GM18870 (cell line): ENCODE measurements at regions not wholly inside any gene's neighbourhood (a gene's known extent, or its start where the extent isn't known, plus 50 kb on each side); places are given as distances from the start of the nearest gene placed in this dataset.

Experiments
- ATAC-seq: cut with Tn5 transposase; IDR thresholded peaks from one replicate; pipeline ENCODE4 v1.9.1; 2021; ENCODE audit warnings: moderate library complexity; ENCODE audit not compliant: unreplicated experiment

DNA sequence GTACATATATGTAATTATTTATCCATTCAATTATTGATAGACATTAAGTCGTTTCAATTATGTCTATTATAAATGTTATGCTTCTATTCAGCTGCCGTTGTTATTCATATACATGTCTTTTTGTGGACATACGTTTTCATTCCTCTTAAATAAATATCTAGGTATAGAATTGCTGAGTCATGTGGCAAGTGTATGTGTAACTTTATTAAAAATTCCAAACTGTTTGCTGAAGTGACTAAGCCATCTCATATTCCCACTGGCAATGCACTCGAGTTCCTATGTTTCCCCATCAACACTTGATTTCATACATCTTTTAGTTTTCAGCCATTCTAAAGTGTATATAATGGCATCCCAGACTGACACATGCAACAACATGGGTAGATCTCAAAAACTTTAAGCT lies 739.7 kb upstream of the POU3F2 start:
- no peak for ATAC-seq

DNA sequence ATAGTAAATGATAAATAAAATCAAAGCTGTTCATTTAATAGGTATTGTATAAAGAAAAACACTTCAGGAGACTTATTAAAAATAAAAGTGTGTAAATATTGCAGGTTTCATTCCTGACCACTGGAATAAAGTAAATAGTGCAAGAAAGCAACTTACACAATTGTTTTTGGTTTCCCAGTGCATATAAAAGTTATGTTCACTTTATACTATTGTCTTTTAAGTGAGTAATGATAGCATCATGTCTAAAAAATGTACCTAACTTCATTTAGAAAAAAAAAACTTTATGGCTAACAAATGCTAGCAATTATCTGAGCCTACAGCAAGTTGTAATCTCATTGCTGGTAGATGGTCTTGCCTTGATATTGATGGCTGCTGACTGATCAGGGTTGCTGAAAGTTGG lies 726.6 kb upstream of the POU3F2 start:
- no peak for ATAC-seq

DNA sequence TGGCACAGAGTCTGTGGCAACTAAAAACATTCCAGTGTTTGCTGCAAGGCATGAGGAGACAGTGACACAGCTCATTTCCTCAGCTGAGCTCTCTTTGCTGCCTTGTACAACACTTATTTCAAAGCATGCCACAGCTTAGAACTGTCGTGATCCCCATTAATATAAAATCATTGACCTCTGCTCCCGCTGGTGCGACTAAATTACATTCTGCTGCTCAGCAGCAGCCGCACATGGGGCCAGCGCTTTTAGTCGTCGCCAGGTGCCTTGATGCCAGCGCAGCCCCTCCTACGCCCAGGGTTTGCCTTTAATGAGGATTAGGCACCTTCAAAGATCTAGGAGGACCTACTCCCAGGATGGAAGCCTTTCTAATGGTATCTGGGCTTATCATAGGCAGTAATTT lies 717.9 kb upstream of the POU3F2 start:
- no peak for ATAC-seq

DNA sequence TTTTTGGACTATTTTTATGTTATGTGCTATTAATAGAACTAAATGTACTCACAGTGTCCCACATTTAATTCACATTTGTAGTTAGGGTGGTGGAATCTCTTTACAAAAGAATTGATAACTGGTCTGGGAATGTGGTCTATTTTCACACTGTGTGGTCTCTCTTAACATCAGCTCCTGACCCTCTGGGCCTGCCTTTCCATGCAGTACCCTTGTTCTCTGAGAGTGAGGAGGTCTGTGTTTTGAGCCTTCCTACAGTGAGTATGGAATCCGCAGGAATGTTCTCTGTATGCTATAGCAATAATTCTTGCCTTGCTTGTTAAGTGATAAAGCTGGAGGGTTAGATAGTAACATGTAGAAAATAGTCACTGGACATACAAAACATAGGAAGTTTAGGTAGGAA lies 717.3 kb upstream of the POU3F2 start:
- no peak for ATAC-seq

DNA sequence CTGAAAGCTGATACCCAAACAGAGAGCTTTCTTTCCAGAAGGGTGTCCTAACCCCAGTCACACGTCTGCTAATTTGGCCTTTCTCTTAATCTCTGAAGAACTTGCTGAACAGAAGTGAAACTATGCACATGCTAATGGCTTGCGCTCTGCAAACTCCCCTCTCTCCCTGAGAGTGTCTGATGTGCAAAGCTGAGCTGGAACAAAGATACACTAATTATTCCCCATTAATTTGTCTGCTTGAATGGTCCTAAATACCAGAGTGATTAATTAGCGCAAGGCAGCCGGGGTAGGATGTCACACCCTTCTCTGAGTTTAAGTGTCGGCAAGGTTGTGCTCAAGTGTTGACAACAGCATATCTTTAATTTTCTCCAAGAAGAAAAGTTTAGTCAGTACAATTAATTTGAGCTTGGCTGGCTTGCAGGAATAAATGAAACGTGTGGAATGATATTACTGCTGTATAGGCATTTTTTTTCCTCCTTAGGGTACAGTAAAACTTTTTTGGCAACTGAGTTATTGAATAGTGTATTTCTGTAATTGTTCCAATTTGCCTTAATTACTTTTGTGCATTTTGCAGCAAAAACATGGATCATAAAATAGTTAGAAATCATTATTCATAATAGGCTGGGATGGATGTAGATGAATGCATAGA lies 715.9 kb upstream of the POU3F2 start:
- no peak for ATAC-seq

DNA sequence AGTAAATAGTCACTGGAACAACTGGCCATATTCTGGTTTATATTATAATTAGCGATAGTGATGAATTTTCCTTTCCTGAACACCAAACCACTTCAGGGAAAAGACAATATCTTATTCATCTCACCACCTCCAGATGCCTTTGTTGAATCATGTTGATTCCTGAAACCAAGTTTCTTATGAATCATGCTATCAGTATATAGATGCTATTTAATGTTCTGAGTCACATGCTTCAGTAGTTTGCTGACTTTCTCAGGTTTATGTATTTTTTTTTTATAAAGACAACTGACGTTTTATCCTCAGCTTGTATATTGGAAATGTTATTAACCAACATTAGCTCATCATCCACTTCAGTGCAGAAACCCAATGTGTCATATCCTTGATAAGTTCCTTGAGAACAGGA lies 710.2 kb upstream of the POU3F2 start:
- no peak for ATAC-seq

DNA sequence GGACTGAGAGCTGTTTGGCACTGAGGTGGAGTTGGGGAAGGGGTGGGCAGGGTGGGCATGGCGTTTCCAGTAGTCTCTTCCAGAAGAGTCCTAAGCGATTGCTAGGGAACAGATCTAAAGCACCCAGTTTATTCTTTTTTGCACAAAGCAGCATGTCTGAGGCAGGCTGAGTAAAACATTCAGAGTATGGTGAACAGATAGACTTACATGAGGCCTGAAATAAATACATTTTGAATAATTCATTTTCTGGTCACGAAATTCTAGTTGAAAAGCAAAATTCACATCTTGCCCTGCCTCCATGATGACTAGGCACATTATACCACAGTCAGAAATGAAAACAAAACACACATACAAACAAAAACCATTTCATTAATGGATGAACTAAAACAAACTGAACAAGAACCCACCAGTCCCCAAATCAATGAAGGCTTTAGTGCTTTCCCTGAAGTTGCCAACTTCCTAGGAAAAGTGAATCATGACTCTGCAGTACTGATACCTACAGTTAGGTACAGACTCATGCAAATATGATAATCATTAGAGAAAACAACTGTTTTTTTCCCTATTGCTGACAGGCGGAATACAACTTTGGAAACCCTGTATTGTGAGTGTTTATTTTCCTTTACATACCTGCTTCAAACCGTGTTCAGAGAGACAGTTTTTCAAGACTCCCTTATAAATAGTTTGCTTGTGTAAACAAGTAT lies 702.9 kb upstream of the POU3F2 start:
- ATAC-seq, result no peak

DNA sequence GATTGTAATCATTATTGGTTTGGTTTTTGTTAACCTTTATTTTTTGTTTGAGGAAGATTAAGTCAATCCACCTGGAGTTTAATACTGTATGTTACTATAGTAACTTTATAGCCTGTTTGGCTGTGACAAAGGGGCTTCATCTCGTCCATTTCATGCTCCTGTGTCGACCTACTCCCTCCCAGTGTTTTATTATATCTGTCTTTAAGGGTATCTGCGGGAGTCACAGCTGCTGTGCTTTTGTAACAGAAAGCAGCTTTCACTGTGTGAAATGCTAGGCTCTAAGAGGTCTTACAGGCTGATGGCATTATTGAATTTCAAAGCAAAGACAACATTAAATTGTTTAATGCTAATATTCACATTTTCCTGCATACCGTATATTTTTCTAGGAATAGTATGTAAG lies 698.0 kb upstream of the POU3F2 start:
- no peak for ATAC-seq

DNA sequence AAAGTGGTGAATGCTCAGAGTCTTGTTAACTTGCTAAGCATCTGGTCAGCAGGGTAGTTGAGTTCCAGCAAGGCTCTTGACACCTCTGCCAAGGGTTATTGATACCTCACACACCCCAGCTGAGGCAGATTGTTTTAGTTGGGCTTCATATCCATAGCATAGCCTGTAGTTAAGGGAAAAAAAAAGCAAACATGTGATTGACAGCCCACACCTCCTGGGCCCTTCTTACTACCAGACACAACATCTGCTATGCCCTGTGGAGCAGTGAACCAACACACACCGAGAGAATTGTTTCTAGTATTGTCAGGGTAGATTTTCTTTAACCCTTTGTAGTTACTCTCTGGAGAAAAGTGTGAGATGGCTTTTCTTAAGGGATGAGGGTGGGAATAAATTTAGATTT lies 697.0 kb upstream of the POU3F2 start:
- ATAC-seq, result no peak

DNA sequence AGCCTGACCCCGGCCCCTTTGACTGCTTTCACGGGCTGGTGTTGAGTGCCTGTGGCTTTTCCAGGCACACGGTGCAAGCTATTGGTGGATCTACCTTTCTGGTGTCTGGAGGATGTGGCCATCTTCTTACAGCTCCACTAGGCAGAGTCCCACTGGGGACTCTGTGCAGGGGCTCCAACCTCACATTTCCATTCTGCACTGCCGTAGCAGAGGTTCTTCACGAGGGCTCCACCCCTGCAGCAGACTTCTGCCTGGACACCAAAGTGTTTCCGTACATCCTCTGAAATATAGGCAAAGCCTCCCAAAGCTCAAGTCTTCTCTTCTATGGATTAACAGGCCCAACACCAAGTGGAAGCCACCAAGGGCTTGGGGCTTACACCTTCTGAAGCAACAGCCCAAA lies 691.5 kb upstream of the POU3F2 start:
- ATAC-seq, result no peak

DNA sequence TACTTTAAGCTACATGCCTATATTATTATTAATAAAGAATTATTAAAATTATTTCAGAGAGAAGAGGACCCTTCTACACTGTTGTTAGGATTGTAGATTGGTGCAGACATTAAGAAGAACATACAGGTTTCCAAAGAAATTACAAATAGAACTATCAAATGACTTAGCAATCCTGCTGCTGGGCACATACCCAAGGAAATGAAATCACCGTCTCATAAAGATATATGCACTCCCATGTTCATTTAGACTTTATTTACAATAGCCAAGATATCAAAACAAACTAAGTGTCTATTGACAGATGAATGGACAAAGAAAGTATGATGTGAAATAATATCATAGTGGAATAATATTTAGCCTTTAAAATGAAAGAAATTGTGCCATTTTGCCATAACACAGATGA lies 687.7 kb upstream of the POU3F2 start:
- no peak for ATAC-seq

DNA sequence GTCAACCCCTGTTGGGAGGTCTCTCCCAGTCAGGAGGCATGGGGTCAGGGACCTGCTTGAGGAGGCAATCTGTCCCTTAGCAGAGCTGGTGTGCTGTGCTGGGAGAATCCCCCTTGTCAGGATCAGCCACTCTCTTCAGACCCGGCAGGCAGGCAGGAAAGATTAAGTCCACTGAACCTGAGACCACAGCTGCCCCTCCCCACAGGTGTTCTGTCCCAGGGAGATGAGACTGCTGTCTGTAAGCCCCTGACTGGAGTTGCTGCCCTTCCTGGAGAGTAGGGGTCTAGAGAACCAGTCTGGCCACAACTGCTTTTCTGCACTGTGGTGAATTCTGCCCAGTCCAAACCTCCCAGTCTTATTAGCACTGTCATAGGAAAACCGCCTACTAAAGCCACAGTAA lies 677.8 kb upstream of the POU3F2 start:
- no peak for ATAC-seq

DNA sequence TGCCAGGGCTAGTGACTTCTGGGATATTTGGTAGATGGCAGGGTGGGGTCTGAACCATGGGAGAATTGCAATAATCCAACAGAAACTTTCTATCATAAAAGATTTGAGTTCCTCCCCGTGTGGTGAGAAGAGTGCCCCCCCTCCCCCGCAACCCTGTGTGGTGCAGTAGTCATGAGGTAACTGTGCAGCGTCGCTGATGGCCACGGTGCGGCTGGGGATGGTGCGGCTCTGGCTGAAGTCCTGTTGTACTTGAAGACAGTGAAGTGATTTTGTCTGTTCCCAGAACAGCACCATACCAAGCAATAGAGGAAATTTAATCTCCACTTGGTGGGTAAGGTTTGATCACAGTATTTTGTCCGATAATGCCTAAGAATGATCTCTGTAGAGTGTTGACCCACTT lies 654.8 kb upstream of the POU3F2 start:
- ATAC-seq, result no peak

DNA sequence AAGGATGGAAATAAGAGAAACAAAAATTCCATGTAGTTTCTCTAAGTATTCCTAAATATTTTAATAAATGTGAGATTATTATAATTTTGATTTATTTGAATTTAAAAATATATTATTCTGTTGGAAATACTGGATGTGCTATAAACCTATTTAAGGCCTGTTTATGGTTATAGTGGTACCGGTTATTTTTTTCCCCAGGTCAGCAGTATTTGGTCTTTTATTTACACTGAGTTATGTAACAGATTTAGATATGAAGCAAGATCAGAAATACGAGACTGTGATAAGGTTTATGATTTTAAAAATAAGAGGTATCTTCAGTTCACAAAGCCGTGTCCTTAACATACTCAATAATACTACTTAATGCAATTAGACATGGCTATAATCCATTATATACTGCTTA lies 634.3 kb upstream of the POU3F2 start:
- ATAC-seq, result no peak

DNA sequence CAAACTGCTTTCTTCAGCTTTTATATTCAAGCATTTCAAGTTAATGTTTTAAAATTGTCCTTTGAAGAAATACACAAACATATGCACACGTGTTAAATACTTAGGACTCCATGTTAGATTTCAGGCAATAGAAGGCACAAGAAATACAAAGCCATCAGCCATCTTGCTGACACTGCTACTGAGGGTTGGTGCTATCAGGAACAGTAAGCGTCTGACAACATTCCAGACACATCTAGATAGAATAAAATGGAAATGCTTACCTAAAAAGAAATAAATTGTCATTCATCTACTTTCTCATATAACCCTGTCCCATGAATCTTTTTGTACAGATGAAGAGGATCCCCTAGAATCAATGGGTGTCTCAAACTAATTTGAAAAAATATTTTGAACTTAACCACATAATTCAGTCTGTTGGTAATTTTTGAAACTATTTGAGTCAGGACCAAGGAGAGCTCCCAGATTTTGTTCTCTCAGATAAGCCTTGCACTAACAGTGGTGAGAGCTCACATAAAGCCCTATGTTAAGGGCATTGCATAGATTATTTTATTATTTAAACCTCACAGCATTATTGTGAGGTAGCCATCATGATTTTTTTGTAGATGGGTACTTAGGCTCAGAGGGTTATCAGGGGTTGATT lies 631.1 kb upstream of the POU3F2 start:
- ATAC-seq, result no peak

DNA sequence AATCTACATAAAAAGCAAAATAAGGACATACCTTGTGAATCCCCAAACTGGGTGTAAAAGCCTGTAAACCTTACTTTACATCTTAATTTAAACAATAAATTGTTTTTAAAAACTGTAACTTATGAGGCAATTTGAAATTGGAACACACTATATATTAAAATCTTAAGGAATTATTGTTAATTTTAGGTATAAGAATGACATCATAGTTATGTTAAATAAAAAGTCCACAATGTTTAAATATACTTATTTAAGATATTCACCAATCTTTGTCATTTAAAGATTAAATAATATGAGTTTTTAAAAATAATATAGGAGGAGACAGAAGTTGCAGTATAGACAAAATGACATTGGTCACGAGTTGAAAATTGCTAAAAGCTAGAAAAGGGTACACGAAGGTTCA lies 621.9 kb upstream of the POU3F2 start:
- no peak for ATAC-seq

DNA sequence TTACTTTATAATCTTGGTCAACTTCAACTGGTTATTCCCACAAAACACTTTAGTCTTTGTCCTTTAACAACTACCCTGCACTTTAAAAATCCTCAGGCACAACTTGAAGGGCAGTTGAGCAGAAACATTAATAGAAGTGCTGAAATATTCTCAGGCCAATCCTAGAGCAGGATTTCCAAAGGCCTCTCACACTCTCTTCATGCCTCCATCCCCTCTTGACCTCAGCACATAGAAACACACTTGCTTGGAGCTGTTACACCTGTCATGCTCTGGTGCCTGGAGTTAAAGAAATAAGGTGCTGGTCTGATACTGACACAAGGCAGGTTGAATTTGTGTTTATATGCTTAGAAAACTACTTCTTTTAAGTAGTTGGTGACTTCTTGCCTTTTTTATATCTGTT lies 618.8 kb upstream of the POU3F2 start:
- no peak for ATAC-seq

DNA sequence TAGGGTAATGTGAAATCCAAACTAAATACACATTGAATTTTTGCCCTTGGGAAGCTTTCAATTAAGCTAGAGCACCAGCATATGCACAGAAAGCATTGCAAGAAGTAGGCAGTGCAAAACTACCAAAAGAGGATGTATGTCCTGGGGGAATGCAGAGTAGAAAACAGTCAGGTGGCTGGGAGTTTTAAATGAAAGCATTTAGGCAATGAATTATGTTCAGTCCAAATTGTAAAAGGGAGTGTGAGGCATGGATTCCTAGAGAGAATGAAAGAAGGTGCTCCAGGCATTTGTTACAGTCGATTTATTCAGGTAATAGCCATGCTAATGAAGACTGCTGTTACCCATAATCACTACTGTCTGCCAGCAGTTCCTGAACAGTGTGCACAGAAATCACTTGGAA lies 604.1 kb upstream of the POU3F2 start:
- no peak for ATAC-seq

DNA sequence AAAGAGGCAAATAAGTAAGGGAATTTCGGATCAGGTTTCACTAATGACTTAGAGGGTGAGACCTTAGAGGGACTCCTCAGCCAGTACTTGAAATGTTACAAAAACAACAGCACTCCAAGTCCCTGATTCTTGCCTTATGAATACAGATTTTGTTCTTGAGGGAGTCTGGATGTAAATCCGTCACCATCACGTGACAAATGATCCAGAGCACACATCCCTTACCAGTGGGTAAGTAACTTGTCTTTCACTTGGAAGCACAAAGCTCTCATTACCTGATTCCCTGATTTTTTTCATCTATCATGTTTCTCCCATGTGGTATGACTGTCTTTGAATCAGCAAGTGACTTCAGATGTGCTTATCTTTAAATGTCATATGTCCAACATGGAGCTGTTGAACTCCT lies 595.3 kb upstream of the POU3F2 start:
- no peak for ATAC-seq

DNA sequence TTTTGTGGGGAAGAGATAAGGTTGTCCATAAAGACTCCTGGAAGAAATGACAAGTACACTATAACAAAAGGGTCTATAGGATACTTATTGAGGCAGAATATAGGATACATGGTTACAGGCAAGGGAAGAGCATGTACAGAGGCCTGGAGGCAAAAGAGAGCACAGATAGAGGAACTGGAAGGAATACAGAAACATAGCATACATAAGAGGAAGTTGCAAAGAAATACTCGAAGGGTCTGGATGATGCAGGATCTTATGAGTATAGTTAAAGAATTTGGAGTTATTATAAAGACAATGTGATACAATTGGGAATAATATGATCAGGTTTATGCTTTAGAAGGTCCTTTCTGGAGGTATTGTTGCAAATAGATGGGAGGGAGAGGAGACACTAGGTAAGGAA lies 592.7 kb upstream of the POU3F2 start:
- no peak for ATAC-seq

DNA sequence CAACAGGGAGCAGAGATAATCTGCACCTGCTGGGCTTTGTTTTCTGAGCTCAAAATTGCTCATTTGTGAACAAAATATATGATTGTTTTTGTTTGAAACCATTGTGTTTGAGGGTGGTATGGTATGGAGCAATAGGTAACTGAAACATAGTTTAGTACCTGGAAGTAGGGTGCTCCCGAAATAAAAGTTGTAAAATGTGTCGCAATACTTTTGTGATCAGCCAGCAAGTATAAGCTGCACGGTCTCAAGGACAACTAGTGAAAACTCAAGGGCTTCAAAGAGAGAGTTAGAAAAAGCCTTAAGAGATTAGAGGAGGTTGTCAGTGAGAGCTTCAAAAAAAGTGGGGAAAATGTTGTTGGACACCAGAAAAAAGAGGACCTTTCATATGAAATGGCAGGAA lies 579.8 kb upstream of the POU3F2 start:
- no peak for ATAC-seq

DNA sequence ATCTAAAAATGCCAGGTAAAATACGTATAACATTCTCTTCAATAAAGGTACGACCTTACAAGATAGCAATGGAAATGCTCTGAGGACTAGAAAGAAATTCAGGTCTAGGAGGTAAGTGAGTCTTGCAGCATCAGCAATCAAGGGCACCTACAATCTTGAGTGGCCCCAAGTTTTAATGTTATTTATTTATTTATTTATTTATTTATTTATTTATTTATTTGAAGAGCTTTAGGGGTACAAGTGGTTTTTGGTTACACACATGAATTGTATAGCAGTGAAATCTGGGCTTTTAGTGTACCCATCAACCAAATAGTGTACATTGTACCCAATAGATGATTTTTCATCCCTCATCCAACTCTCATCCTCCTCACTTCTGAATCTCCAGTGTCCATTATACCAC lies 574.0 kb upstream of the POU3F2 start:
- ATAC-seq, result no peak

DNA sequence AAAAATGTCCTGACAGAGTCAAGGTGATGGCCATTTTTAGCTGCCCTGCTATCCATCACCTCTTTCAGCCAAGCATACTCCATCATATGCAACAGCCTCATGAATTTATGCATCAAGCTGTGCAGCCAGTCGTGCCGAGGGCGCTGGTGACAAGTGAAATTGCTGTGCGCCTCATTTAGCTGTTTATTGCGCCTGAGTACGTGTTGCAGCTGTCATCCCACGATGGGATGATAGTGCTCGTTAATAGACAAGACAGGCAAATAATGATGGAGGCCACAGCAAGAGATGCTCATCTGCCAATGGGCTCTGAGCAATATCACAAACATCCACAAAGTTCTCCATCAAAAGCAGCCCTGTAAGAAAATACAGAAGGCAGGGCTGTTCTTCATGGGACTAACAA lies 562.3 kb upstream of the POU3F2 start:
- no peak for ATAC-seq
